ENCODE measurements at regions not wholly inside any gene's neighbourhood (a gene's known extent, or its start where the extent isn't known, plus 50 kb on each side); places are given as distances from the start of the nearest gene placed in this dataset.

- Mint-ChIP-seq H3K4me1 (ENCODE audit: unreplicated experiment) (peaks cover 26% of the 10 kb centered on the region), H3K36me3 (no peaks in the 10 kb centered on the region), H3K27ac (no peak overlapping the region), H3K27me3 (no peaks in the 10 kb centered on the region), H3K4me3 (no peak overlapping the region), H3K9me3 (no peaks in the 10 kb centered on the region)
- no peak for DNase-seq (ENCODE audit: extremely low spot score, unreplicated experiment)
- no peak for TF ChIP-seq CTCF (conservative IDR thresholded peaks at IDR 0.05)
Observed at GRCh38 chr5:128825826-128826225, 139.5 kb upstream of the SLC27A6 start.

GRCh38 chr5:128826275-128826674 lies 139.0 kb upstream of the SLC27A6 start:
- no peak for DNase-seq (ENCODE audit: extremely low spot score, unreplicated experiment)
- no peaks in the 10 kb centered on the region for H3K27me3 Mint-ChIP-seq

GRCh38 chr5:128836571-128836970 lies 128.7 kb upstream of the SLC27A6 start:
- DNase-seq (ENCODE audit: extremely low spot score, unreplicated experiment), result no peak
- Mint-ChIP-seq H3K4me1 (ENCODE audit: unreplicated experiment) (peaks cover 27% of the 10 kb centered on the region), H3K27me3 (no peaks in the 10 kb centered on the region), H3K36me3 (no peaks in the 10 kb centered on the region), H3K27ac (no peak overlapping the region), H3K4me3 (no peak overlapping the region), H3K9me3 (peaks cover 9% of the 10 kb centered on the region)
- no peak for TF ChIP-seq CTCF (conservative IDR thresholded peaks at IDR 0.05)

More at GRCh38 chr5:128826275-128826674, 139.0 kb upstream of the SLC27A6 start:
- Mint-ChIP-seq H3K27ac (no peak overlapping the region), H3K9me3 (no peaks in the 10 kb centered on the region), H3K4me3 (peak overlapping the region; percentile 40), H3K36me3 (no peaks in the 10 kb centered on the region), H3K4me1 (ENCODE audit: unreplicated experiment) (peaks cover 26% of the 10 kb centered on the region)
- TF ChIP-seq CTCF (conservative IDR thresholded peaks at IDR 0.05), result no peak

GRCh38 chr5:128838623-128839022 lies 126.7 kb upstream of the SLC27A6 start:
- no peak for TF ChIP-seq CTCF (conservative IDR thresholded peaks at IDR 0.05)
- Mint-ChIP-seq H3K36me3 (no peaks in the 10 kb centered on the region), H3K4me3 (no peak overlapping the region), H3K9me3 (peaks cover 5% of the 10 kb centered on the region), H3K27ac (no peak overlapping the region), H3K27me3 (no peaks in the 10 kb centered on the region), H3K4me1 (ENCODE audit: unreplicated experiment) (peaks cover 27% of the 10 kb centered on the region)
- DNase-seq (ENCODE audit: extremely low spot score, unreplicated experiment), result no peak

GRCh38 chr5:128842241-128842640 lies 123.0 kb upstream of the SLC27A6 start:
- TF ChIP-seq CTCF (conservative IDR thresholded peaks at IDR 0.05), result no peak

GRCh38 chr5:128844354-128844923 lies 120.8 kb upstream of the SLC27A6 start:
- Mint-ChIP-seq H3K27ac (no peak overlapping the region), H3K9me3 (peaks cover 4% of the 10 kb centered on the region), H3K27me3 (no peaks in the 10 kb centered on the region), H3K36me3 (no peaks in the 10 kb centered on the region), H3K4me1 (ENCODE audit: unreplicated experiment) (peaks cover 4% of the 10 kb centered on the region), H3K4me3 (no peak overlapping the region)
- TF ChIP-seq CTCF (conservative IDR thresholded peaks at IDR 0.05), result peak; percentile 76
- DNase-seq (ENCODE audit: extremely low spot score, unreplicated experiment), result no peak

More at GRCh38 chr5:128842241-128842640, 123.0 kb upstream of the SLC27A6 start:
- Mint-ChIP-seq H3K27me3 (no peaks in the 10 kb centered on the region), H3K4me1 (ENCODE audit: unreplicated experiment) (peaks cover 13% of the 10 kb centered on the region), H3K4me3 (no peak overlapping the region), H3K36me3 (no peaks in the 10 kb centered on the region), H3K9me3 (no peaks in the 10 kb centered on the region), H3K27ac (no peak overlapping the region)
- DNase-seq (ENCODE audit: extremely low spot score, unreplicated experiment), result no peak
